GM12872 (cell line): ENCODE measurements at regions not wholly inside any gene's neighbourhood (a gene's known extent, or its start where the extent isn't known, plus 50 kb on each side); places are given as distances from the start of the nearest gene placed in this dataset.

ENCODE experiments used
- CTCF ChIP-seq: IDR thresholded peaks from 3 replicates; pipeline ENCODE4 v1.5.1; 2011; ENCODE audit warnings: low read depth, mild to moderate bottlenecking, low read length, moderate library complexity; ENCODE audit not compliant: insufficient read depth

GRCh38 chr7:17486835-17487234 is 188.4 kb downstream of the AHR start:
- no peak for TF ChIP-seq CTCF

- no peak for TF ChIP-seq CTCF
These were observed 188.9 kb downstream of the AHR start for GRCh38 chr7:17487343-17487742.

DNA sequence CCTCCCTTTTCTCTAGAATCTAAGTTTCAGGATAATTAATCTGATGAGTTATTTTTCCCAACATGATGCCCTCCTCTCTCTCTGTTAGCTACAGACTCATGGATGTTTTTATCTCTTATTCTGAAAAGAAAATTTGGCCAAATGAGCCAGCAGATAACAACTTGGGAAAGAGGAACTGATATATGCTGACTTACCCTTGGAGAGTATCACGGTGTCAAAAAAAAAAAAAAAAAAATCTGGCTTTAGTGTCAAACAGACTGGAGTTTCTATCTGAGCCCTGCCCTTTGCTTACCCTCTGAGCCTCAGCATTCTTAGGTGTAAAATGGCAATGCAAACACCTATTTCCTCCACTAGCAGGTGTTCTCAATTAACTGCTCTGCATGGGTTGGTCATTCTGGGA is 190.4 kb downstream of the AHR start:
- no peak for TF ChIP-seq CTCF

- TF ChIP-seq CTCF = no peak
These were observed 191.5 kb downstream of the AHR start for GRCh38 chr7:17489961-17490360.

- no peak for TF ChIP-seq CTCF
These were observed 192.4 kb downstream of the AHR start for GRCh38 chr7:17490825-17491224.

DNA sequence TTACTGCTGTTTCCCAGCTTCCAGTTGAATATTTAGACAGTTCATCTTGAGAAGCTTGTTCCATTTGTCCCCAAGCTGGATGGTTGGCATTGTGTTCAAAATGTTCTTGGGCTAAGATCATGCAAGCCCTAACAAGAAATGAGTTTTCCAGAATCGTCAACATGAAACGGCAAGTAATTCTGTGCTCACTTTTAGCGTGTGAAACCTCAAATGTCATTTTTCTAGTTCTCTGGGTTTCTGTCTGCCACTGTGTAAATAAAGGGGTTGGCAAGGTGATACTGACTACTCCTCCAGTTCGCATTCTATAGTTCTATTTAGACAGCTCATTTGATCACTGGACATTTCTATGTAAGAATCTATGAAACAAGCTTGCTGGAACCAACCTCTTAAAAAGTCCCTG is 194.0 kb downstream of the AHR start:
- TF ChIP-seq CTCF = no peak

- TF ChIP-seq CTCF = no peak
These were observed 195.0 kb downstream of the AHR start for GRCh38 chr7:17493446-17493845.
